H1 (cell line): ENCODE measurements at regions not wholly inside any gene's neighbourhood (a gene's known extent, or its start where the extent isn't known, plus 50 kb on each side); places are given as distances from the start of the nearest gene placed in this dataset.

Source experiments
- CTCF ChIA-PET: fragments of 300-600 bp; sonication (Branson Sonifier 250); formaldehyde crosslinking; loops from one replicate; lab custom pipeline; 2021; ENCODE audit not compliant: partially characterized antibody; lab: Charles Lee
- POLR2A ChIA-PET: fragments of 300-600 bp; sonication (Branson Sonifier 250); formaldehyde crosslinking; loops from one replicate; lab custom pipeline; 2021; ENCODE audit warnings: inconsistent platforms; ENCODE audit not compliant: partially characterized antibody; lab: Charles Lee
- DNase-seq, 2 experiments: peaks; one replicate each; pipeline versions ENCODE4 v3.0.0 to v3.0.0-alpha.2; 2010 to 2022; ENCODE audit warnings: low spot score in 2 of 2, low read depth in 1 of 2, mixed read lengths in 1 of 2
- FAIRE-seq: peaks from 2 replicates; lab custom pipeline; 2011; peaks lifted over from hg19 to GRCh38; lab: Jason Lieb, UNC
- H2AFZ ChIP-seq: 2 replicates; pipeline ENCODE4 v1.8.1; 2012; ENCODE audit warnings: low read length, inconsistent platforms
- H2AK5ac ChIP-seq: 2 replicates; pipeline ENCODE4 v1.6.1; 2013; ENCODE audit warnings: low read depth, low read length
- H2BK120ac ChIP-seq: replicated peaks from 2 replicates; pipeline ENCODE3; 2013; ENCODE audit warnings: low read depth, low read length, inconsistent platforms
- H2BK12ac ChIP-seq: 2 replicates; pipeline ENCODE4 v1.6.1; 2013; ENCODE audit warnings: low read depth, low read length
- H2BK15ac ChIP-seq: 2 replicates; pipeline ENCODE4 v1.6.1; 2013; ENCODE audit warnings: low read length
- H2BK20ac ChIP-seq: 2 replicates; pipeline ENCODE4 v1.6.1; 2013; ENCODE audit warnings: low read length
- H2BK5ac ChIP-seq: 2 replicates; pipeline ENCODE4 v1.6.1; 2013; ENCODE audit warnings: low read depth, low read length
- H3K14ac ChIP-seq: 2 replicates; pipeline ENCODE4 v1.6.1; 2013; ENCODE audit warnings: inconsistent platforms; ENCODE audit not compliant: insufficient read length
- H3K18ac ChIP-seq: 2 replicates; pipeline ENCODE4 v1.6.1; 2013; ENCODE audit warnings: low read length; ENCODE audit errors: extremely low read depth
- H3K23ac ChIP-seq: 2 replicates; pipeline ENCODE4 v1.6.1; 2013; ENCODE audit warnings: inconsistent platforms; ENCODE audit not compliant: insufficient read length
- H3K23me2 ChIP-seq: 2 replicates; pipeline ENCODE4 v1.6.1; 2013; ENCODE audit warnings: low read depth, low read length
- H3K27ac ChIP-seq: 2 replicates; pipeline ENCODE4 v1.6.1; 2011; ENCODE audit warnings: low read depth, low read length, inconsistent platforms
- H3K27me3 ChIP-seq, 4 experiments: replicated peaks in 1 of 4; 1 replicate in 1 of 4; 2 replicates in 3 of 4; pipeline versions ENCODE4 v1.6.1 to v1.8.1; 2011 to 2013; ENCODE audit warnings: low read length in 3 of 4, mild to moderate bottlenecking in 3 of 4, inconsistent platforms in 2 of 4, mixed read lengths in 2 of 4, moderate library complexity in 1 of 4; ENCODE audit not compliant: control insufficient read depth in 3 of 4, insufficient read depth in 3 of 4; ENCODE audit errors: extremely low read depth in 1 of 4
- H3K36me3 ChIP-seq, 4 experiments: 2 replicates each; pipeline versions ENCODE4 v1.6.1 to v1.8.1; 2011 to 2013; ENCODE audit warnings: mild to moderate bottlenecking in 4 of 4, low read length in 3 of 4, moderate library complexity in 2 of 4, control low read depth in 1 of 4, inconsistent platforms in 1 of 4; ENCODE audit not compliant: insufficient read depth in 4 of 4, control insufficient read depth in 2 of 4
- H3K4ac ChIP-seq: replicated peaks from 2 replicates; pipeline ENCODE3; 2013; ENCODE audit warnings: low read length, low read depth, mixed read lengths, inconsistent platforms; ENCODE audit not compliant: insufficient read length
- H3K4me1 ChIP-seq, 4 experiments: replicated peaks in 1 of 4; 1 replicate in 1 of 4; 2 replicates in 3 of 4; pipeline versions ENCODE4 v1.6.1 to v1.8.1; 2011 to 2013; ENCODE audit warnings: low read length in 3 of 4, inconsistent platforms in 2 of 4, mixed read lengths in 1 of 4; ENCODE audit not compliant: insufficient read depth in 4 of 4, control insufficient read depth in 3 of 4
- H3K4me2 ChIP-seq, 2 experiments: 2 replicates each; pipeline versions ENCODE4 v1.6.1 to v1.8.1; 2011 to 2013; ENCODE audit warnings: low read depth in 2 of 2, low read length in 2 of 2, control low read depth in 1 of 2, inconsistent platforms in 1 of 2, mild to moderate bottlenecking in 1 of 2; ENCODE audit not compliant: insufficient read depth in 1 of 2
- H3K4me3 ChIP-seq, 4 experiments: fragments of 200-600, 300-600 bp in 1 of 4; sonication (generic), shearing (Covaris generic), sonication (Bioruptor Twin) in 1 of 4; 2 replicates each; pipeline versions ENCODE4 v1.5.1 to v1.8.1; 2011 to 2016; ENCODE audit warnings: low read length in 4 of 4, low read depth in 3 of 4, control low read depth in 2 of 4, inconsistent platforms in 2 of 4, mild to moderate bottlenecking in 2 of 4, mixed read lengths in 1 of 4, moderate library complexity in 1 of 4; ENCODE audit not compliant: insufficient read depth in 2 of 4; ENCODE audit errors: extremely low read depth in 1 of 4
- H3K56ac ChIP-seq: replicated peaks from 2 replicates; pipeline ENCODE3; 2013; ENCODE audit warnings: low read depth, mild to moderate bottlenecking, mixed read lengths, low read length, inconsistent platforms; ENCODE audit not compliant: insufficient read length
- H3K79me1 ChIP-seq: 2 replicates; pipeline ENCODE4 v1.6.1; 2013; ENCODE audit warnings: low read depth, low read length, control low read depth
- H3K79me2 ChIP-seq, 2 experiments: 2 replicates each; pipeline versions ENCODE4 v1.6.1 to v1.8.1; 2012 to 2013; ENCODE audit warnings: low read length in 2 of 2, mild to moderate bottlenecking in 2 of 2, inconsistent platforms in 1 of 2; ENCODE audit not compliant: insufficient read depth in 2 of 2, control insufficient read depth in 1 of 2
- H3K9ac ChIP-seq, 4 experiments: replicated peaks in 1 of 4; 1 replicate in 1 of 4; 2 replicates in 3 of 4; pipeline versions ENCODE4 v1.6.1 to v1.8.1; 2011 to 2013; ENCODE audit warnings: low read depth in 3 of 4, low read length in 3 of 4, control low read depth in 2 of 4, mild to moderate bottlenecking in 2 of 4, moderate library complexity in 2 of 4, inconsistent platforms in 1 of 4; ENCODE audit errors: extremely low read depth in 1 of 4
- H3K9me3 ChIP-seq, 2 experiments: 2 replicates each; pipeline versions ENCODE4 v1.6.1 to v1.8.1; 2012 to 2013; ENCODE audit warnings: mild to moderate bottlenecking in 2 of 2, moderate library complexity in 2 of 2, control low read depth in 1 of 2, inconsistent platforms in 1 of 2, low read depth in 1 of 2, low read length in 1 of 2, mixed read lengths in 1 of 2; ENCODE audit not compliant: insufficient read depth in 2 of 2
- H4K20me1 ChIP-seq, 2 experiments: replicated peaks in 1 of 2; 2 replicates each; pipeline versions ENCODE3 to v1.8.1; 2011 to 2013; ENCODE audit warnings: inconsistent platforms in 2 of 2, low read length in 2 of 2, mild to moderate bottlenecking in 1 of 2; ENCODE audit not compliant: insufficient read depth in 2 of 2, control insufficient read depth in 1 of 2
- H4K5ac ChIP-seq: 2 replicates; pipeline ENCODE4 v1.6.1; 2013; ENCODE audit warnings: low read length, low read depth, mixed read lengths, inconsistent platforms; ENCODE audit not compliant: insufficient read length
- H4K8ac ChIP-seq: 2 replicates; pipeline ENCODE4 v1.8.0; 2013; ENCODE audit warnings: mild to moderate bottlenecking, moderate library complexity, low read length, inconsistent platforms; ENCODE audit not compliant: insufficient read depth; ENCODE audit errors: extremely low read depth
- H4K91ac ChIP-seq: replicated peaks from 2 replicates; pipeline ENCODE3; 2013; ENCODE audit warnings: low read length, mixed read lengths, inconsistent platforms; ENCODE audit not compliant: insufficient read length
- CBX5 ChIP-seq: fragments of 300-800, 300-1000 bp; sonication (generic); IDR thresholded peaks from 2 replicates; pipeline ENCODE4 v1.7.1; 2016; ENCODE audit warnings: antibody characterized with exemption, low read length, low read depth
- FOSL1 ChIP-seq: IDR thresholded peaks from 2 replicates; pipeline ENCODE4 v1.6.1; 2011; ENCODE audit warnings: mild to moderate bottlenecking, low read depth, low read length, moderate library complexity; ENCODE audit not compliant: insufficient read depth
- JUN ChIP-seq: IDR thresholded peaks from 2 replicates; pipeline ENCODE4 v1.6.1; 2011; ENCODE audit warnings: low read depth, mild to moderate bottlenecking, improper control_type of control experiment, low read length
- NRF1 ChIP-seq: IDR thresholded peaks from 2 replicates; pipeline ENCODE4 v1.6.1; 2011; ENCODE audit warnings: mild to moderate bottlenecking, low read depth, low read length, improper control_type of control experiment
- RNF2 ChIP-seq: fragments of 200-900, 300-1000 bp; sonication (generic); IDR thresholded peaks from 2 replicates; pipeline ENCODE4 v1.7.1; 2016; ENCODE audit warnings: borderline replicate concordance, low read depth, mild to moderate bottlenecking, antibody characterized with exemption, low read length; ENCODE audit not compliant: poor library complexity, severe bottlenecking; ENCODE audit errors: missing control alignments
- SIRT6 ChIP-seq: IDR thresholded peaks from one replicate; pipeline ENCODE4 v1.7.1; 2012; ENCODE audit warnings: low read length, inconsistent platforms
- USF2 ChIP-seq: IDR thresholded peaks from 2 replicates; pipeline ENCODE4 v1.6.1; 2011; ENCODE audit warnings: low read length, improper control_type of control experiment

GRCh38 chr1:170800265-170800664 is 135.1 kb upstream of the MROH9 start:
- no peak overlapping the region for H3K23ac ChIP-seq
- H3K56ac ChIP-seq: no peak overlapping the region
- H2BK15ac ChIP-seq: no peak overlapping the region
- H3K14ac ChIP-seq: no peak overlapping the region
- no peak overlapping the region for H2AFZ ChIP-seq
- no peak overlapping the region for H3K4ac ChIP-seq
- no peaks in the 10 kb centered on the region for H3K79me1 ChIP-seq
- FAIRE-seq (no peak), DNase-seq (no peak)
- H3K9me3 ChIP-seq: no peaks in the 10 kb centered on the region
- no peaks in the 10 kb centered on the region for H3K79me2 ChIP-seq
- H2BK5ac ChIP-seq: no peak overlapping the region
- no peak overlapping the region for H2BK120ac ChIP-seq
- H3K27me3 ChIP-seq: no peaks in the 10 kb centered on the region
- no peak overlapping the region for H3K18ac ChIP-seq
- H3K9ac ChIP-seq: no peak overlapping the region
- no peak overlapping the region for H3K27ac ChIP-seq
- H3K36me3 ChIP-seq: no peaks in the 10 kb centered on the region
- no peaks in the 10 kb centered on the region; the same call in 1 of the 2 replicates for H3K23me2 ChIP-seq
- H4K5ac ChIP-seq: no peak overlapping the region
- POLR2A ChIA-PET: no interaction called here
- TF ChIP-seq SIRT6 (no peak), RNF2 (no peak), USF2 (no peak), NRF1 (no peak), JUN (no peak), CBX5 (no peak), FOSL1 (no peak)
- TF ChIP-seq, all 59 proteins: peak for 0
- CTCF ChIA-PET: no interaction called here
- Histone ChIP-seq H2BK12ac (no peak overlapping the region), H2AK5ac (no peak overlapping the region), H4K8ac (no peak overlapping the region), H4K20me1 (no peaks in the 10 kb centered on the region), H3K4me2 (no peak overlapping the region), H4K91ac (no peak overlapping the region), H3K4me3 (no peak overlapping the region), H3K4me1 (0 out of 7 replicates have a peak, but pooled peaks cover 0 to 2% (median 0%) of the 10 kb centered on the region in 4 experiments), H2BK20ac (no peak overlapping the region)
